ENCODE measurements at regions not wholly inside any gene's neighbourhood (a gene's known extent, or its start where the extent isn't known, plus 50 kb on each side); places are given as distances from the start of the nearest gene placed in this dataset.
A peak's percentile ranks its signal among the peaks of the same experiment; 100 is the strongest.
"Not testable (repeated sequence)": the region's sequence is repeated elsewhere in the genome, so short reads cannot be mapped to it uniquely, and the experiment has no call there.

DNA sequence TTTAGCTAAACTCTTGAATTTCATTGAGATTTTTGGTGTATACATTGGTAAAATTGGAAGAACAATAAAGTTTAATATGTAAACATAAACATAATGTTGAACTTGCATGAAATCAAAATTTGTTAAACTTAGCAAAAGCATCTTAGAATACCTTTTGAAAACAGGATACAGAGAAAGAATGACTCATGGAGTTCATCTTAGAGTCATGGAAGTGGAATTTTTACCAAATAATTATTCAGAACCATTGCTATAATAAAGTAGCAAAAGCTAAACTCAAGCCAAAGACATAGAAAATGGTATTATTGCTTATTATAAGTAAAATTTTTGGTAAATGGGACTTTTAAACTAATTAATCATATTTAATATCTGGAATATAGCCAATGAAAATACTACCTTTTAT, 841.6 kb upstream of the SLC39A10 start:
- peak in 1 of 2 donors; percentile 23 for DNase-seq (ENCODE audit: low read depth in 2 of 2)

DNA sequence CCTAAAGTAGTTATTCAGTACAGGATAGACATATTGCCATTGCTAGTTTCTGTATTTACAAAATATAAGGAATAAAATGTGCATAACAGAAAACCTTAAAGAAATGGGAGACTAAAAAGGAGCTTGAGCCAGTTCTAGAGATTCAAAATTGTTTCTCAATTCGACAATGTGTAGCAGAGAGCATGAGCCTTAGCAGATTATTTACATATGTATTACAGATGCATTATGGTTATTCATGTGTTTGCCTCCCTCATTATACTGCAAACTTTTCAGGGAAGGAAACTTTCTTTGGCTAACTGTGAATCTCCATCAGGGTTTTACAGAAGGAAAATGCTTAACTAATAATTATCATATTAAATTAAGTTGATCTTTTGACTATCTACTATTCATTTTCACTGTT, 854.4 kb upstream of the SLC39A10 start:
- no peak for DNase-seq (ENCODE audit: low read depth in 2 of 2)

DNA sequence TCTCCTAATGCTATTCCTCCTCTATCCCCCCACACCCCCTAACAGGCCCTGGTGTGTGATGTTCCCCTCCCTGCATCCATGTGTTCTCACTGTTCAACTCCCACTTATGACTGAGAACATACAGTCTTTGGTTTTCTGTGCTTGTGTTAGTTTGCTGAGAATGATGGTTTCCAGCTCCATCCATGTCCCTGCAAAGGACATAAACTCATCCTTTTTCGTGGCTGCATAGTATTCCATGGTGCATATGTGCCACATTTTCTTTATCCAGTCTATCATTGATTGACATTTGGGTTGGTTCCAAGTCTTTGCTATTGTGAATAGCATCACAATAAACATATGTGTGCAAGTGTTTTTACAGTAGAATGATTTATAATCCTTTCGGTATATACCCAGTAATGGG, 870.0 kb upstream of the SLC39A10 start:
- DNase-seq (ENCODE audit: low read depth in 2 of 2), result not testable (repeated sequence)

GRCh38 chr2:194771394-194771793, 885.6 kb upstream of the SLC39A10 start:
- DNase-seq (ENCODE audit: low read depth in 2 of 2), result not testable (repeated sequence)

DNA sequence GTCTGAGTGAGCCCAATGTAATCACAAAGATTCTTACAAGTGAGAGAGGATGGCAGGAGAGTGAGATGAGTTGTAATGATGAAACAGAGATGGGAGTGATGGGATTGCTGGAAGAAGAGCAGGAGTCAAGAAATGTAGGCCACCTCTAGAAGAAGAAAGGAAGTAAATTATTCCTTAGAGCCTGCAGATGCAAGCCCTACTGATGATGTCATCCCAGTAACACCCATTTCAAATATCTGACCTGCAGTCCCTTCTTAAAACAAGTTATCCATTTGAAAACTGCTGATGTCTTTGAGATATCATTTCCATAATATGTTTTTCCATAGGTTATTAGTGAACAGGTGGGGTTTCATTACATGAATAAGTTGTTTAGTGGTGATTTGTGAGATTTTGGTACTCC, 888.0 kb upstream of the SLC39A10 start:
- no peak for DNase-seq (ENCODE audit: low read depth in 2 of 2)

GRCh38 chr2:194765723-194766122, 891.3 kb upstream of the SLC39A10 start:
- no peak for DNase-seq (ENCODE audit: low read depth in 2 of 2)

DNA sequence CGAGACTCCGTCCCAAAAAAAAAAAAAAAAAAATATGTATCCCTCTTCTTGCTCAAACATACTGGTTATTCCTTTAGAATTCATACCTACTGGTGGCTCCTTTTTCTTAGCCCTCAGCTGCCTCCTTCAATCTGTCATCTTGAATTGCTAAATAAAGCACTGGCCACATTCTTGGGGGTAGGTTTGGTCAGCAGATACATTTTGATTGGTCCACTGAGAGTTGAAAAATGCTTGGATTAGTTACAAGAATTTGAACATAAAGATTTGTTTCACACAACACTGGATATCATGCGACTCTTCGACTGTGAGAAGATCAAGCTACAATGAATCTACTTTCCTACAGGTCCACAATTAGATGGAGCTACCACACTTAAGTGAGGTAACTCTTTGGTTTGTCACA, 906.1 kb upstream of the SLC39A10 start:
- DNase-seq (ENCODE audit: low read depth in 2 of 2), result no peak

GRCh38 chr2:194745557-194746146, 911.4 kb upstream of the SLC39A10 start:
- DNase-seq (ENCODE audit: low read depth in 2 of 2), result no peak

DNA sequence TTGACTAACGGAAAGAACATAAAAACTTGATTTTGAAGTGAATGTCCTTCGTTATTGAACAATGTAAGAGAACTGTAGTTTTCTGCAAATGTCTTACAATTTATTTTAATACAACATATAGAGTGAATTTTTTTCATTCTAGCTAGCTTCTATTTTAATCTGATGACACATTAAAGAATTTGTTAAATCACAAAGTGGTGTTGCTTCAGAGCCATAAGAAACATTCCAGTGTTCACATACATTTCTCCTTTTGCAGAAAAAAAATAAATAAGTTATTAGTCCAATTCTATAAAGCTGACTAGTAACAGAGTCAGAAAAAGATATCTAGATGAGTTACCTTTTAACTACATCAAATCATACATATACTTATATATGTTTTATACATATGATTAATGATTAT, 914.3 kb upstream of the SLC39A10 start:
- DNase-seq (ENCODE audit: low read depth in 2 of 2), result no peak

- no peak for DNase-seq (ENCODE audit: low read depth in 2 of 2)
These were observed 917.8 kb upstream of the SLC39A10 start for GRCh38 chr2:194739217-194739616.

DNA sequence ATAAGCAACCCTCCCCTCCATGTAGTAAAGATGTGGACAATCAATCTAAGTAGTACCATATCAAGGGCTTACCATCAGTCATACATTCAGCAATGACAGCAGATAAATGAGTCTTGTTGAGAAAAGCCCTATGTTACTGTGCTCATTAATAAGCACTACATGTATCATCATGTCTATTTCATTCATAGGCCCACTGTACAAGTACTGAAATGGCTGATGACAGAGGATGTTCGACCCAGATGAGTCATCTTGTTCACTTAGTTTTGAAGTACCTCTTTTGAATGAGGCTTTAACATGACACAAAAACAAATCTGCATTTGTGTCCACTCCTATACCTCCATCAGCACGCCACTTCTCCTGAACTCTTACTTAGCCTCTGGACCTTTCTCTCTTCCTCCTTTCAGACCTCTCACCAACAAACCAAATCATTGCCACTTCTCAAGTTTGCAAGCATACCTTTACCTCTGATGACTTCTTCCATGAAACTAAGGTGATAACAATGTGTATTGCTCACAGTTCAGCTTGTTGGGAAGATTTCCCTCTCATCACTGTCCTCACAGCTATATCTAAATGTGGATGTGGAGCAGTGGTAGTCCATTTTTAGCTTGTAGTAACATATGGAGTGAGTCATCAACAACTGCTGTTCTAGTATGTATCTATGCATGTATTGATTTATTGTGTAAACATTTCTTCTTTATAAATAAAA, 921.0 kb upstream of the SLC39A10 start:
- no peak for DNase-seq (ENCODE audit: low read depth in 2 of 2)

GRCh38 chr2:194730266-194730665, 926.8 kb upstream of the SLC39A10 start:
- DNase-seq (ENCODE audit: low read depth in 2 of 2), result no peak

DNA sequence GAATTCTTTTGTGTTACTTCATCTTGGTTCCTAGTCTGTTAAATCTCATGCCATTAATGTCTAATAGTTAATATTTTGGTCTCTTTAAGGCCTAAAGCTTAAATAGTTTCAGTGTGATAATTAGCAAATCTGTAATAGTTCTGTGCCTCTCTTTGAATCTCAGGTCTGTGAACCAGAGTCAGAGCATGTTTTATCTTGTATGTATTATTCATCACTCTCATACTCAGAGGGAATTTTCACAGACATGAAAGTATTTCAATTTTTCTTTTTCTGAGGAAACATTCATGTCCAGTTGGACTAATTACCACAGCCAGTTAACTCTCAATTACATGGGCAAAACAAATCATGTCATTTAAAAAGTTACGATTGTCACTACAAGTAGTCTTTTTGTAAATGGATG, 931.9 kb upstream of the SLC39A10 start:
- no peak for DNase-seq (ENCODE audit: low read depth in 2 of 2)

DNA sequence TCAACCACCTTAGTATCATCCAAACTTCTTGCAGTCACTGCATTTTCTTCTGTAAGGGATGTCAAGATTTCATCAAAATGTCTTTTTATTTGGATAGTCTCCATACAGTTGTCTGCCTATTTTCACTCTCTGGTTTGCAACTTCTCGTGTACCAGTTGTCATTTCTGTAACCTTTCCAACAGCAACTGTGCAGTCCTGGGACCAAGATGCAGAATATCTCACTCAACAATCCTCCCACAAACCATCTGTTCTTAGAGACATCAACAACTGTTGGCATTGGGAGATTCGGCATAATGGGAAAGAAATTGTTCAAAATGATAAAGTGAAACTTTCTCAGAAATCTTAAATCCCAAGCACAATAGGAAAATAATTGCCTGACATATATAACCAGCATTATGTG, 933.6 kb upstream of the SLC39A10 start:
- DNase-seq (ENCODE audit: low read depth in 2 of 2), result no peak

- DNase-seq (ENCODE audit: low read depth in 2 of 2), result no peak
These were observed 935.8 kb upstream of the SLC39A10 start for GRCh38 chr2:194721227-194721626.

DNA sequence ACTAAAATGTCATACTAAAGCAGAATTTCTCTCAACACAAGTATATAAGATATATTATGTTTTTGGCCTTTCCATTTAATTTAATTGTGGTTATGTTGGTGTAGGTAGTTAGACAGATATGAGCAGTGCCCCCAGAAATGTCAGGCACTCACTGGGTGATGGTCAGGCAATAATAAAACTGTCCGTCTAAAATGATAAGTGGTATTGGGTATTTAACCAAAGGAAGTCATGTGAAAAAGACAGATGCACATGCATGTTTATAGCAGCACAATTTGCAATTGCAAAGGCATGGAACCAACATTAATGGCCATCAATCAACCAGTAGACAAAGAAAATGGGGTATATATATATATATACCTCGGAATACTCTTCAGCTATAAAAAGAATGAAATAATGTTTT, 936.6 kb upstream of the SLC39A10 start:
- DNase-seq (ENCODE audit: low read depth in 2 of 2), result no peak

DNA sequence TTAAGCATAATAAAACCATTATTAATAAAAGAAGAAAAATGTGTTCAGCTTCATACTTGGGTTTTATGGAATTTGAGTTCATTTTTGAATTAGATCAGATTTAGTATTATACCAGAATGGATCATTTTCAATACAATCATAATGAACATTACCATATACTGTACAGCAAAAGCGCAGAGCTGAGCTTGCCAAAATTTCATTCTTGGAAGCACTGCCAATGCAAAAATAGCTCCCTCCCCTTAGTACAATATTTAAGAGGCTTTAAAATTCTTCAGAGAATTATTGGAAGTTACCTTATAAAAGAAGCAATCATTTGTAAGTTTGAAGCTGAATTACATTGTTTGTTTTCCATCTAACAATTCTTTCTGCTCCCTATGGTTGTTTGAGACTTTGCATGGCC, 938.1 kb upstream of the SLC39A10 start:
- DNase-seq (ENCODE audit: low read depth in 2 of 2), result no peak

DNA sequence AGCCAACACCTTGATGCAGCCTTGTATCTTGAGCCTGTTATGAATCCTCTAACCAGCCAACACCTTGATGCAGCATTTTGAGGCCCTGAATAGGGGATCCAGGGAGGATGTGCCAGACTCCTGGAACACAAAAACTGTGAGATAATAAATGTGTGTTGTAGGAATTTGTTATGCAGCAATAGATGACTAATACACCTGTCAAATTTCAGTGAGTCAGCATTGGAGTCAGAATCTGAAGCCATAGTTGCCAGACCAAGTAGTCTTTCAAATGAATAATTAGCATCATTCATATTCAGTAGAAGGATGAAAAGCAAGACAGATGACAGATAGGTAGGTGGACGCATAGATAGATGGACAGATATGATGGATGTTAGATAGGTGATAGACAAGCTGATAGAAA, 942.5 kb upstream of the SLC39A10 start:
- no peak for DNase-seq (ENCODE audit: low read depth in 2 of 2)

- no peak for DNase-seq (ENCODE audit: low read depth in 2 of 2)
These were observed 947.2 kb upstream of the SLC39A10 start for GRCh38 chr2:194709840-194710239.

DNA sequence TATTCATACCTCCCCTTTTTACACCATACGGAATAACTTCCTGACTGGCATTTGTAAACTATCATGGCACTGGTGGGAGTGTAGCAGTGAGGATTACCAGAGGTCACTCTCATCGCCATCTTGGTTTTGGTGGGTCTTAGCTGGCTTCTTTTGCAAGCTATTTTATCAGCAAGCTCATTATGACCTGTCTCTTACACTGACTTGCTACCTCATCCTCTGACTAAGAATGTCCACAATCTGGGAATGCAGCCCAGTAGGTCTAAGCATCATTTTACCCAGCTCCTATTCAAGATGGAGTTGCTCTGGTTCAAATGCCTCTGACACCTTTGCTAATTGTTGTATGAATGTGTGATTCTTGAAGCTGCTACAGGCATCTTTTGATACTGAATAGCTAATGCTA, 950.8 kb upstream of the SLC39A10 start:
- DNase-seq (ENCODE audit: low read depth in 2 of 2), result no peak

GRCh38 chr2:194705398-194705797, 951.6 kb upstream of the SLC39A10 start:
- DNase-seq (ENCODE audit: low read depth in 2 of 2), result no peak

DNA sequence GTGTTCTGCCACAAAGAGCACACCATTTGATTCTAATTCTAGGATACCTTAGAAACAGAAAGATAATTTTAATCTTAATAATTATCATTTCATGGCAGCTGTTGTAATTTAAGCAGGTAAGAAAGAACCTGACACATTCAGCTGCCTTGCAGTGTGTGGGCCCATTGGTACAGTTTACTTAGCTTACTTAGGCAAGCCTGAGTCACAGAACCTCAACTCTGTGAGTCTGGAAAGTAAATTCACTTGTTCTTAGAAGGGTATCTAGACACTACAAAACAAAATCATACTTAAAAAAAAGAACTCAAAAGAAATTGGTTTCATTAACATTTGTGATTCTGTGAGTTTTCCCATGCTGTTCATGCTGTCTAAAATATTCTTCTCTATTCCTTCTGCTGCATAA, 956.3 kb upstream of the SLC39A10 start:
- peak in 1 of 2 donors; percentile 37 for DNase-seq (ENCODE audit: low read depth in 2 of 2)

- peak in 1 of 2 donors; percentile 59 for DNase-seq (ENCODE audit: low read depth in 2 of 2)
These were observed 956.9 kb upstream of the SLC39A10 start for GRCh38 chr2:194700116-194700515.

- peak in 1 of 2 donors; percentile 40 for DNase-seq (ENCODE audit: low read depth in 2 of 2)
These were observed 959.0 kb upstream of the SLC39A10 start for GRCh38 chr2:194698012-194698411.

All from dermis microvascular lymphatic vessel endothelial cell (primary cell).